Neuronal stem cell (in vitro differentiated cells): ENCODE measurements at regions not wholly inside any gene's neighbourhood (a gene's known extent, or its start where the extent isn't known, plus 50 kb on each side); places are given as distances from the start of the nearest gene placed in this dataset.

ENCODE experiments used
- DNase-seq: peaks from one replicate; pipeline ENCODE4 v3.0.0-alpha.2; 2013; ENCODE audit warnings: low spot score
- H2AFZ ChIP-seq: one replicate; pipeline ENCODE4 v1.6.1; 2013; ENCODE audit warnings: mild to moderate bottlenecking, low read length, inconsistent platforms
- H2AK5ac ChIP-seq: 2 replicates; pipeline ENCODE4 v1.6.1; 2013; ENCODE audit warnings: low read depth, mild to moderate bottlenecking, inconsistent platforms, low read length, moderate library complexity, mixed read lengths
- H2BK120ac ChIP-seq: 2 replicates; pipeline ENCODE4 v1.6.1; 2013; ENCODE audit warnings: low read depth, mild to moderate bottlenecking, inconsistent platforms, low read length, moderate library complexity, mixed read lengths
- H2BK12ac ChIP-seq: one replicate; pipeline ENCODE4 v1.6.1; 2013; ENCODE audit warnings: low read length, inconsistent platforms
- H2BK15ac ChIP-seq: 2 replicates; pipeline ENCODE4 v1.6.1; 2013; ENCODE audit warnings: mild to moderate bottlenecking, low read length, inconsistent platforms, mixed read lengths
- H2BK5ac ChIP-seq: one replicate; pipeline ENCODE4 v1.6.1; 2013; ENCODE audit warnings: inconsistent platforms, mild to moderate bottlenecking, low read length, moderate library complexity
- H3K14ac ChIP-seq: one replicate; pipeline ENCODE4 v1.6.1; 2013; ENCODE audit warnings: low read length, inconsistent platforms
- H3K18ac ChIP-seq: 2 replicates; pipeline ENCODE4 v1.6.1; 2013; ENCODE audit warnings: low read length, inconsistent platforms
- H3K23ac ChIP-seq: 2 replicates; pipeline ENCODE4 v1.6.1; 2013; ENCODE audit warnings: low read depth, mild to moderate bottlenecking, mixed read lengths, low read length, inconsistent platforms; ENCODE audit not compliant: poor library complexity
- H3K27ac ChIP-seq: replicated peaks from 3 replicates; pipeline ENCODE4 v1.5.1; 2013; ENCODE audit warnings: low read length, inconsistent platforms
- H3K27me3 ChIP-seq, 3 experiments: 2 replicates each; pipeline ENCODE4 v1.6.1; 2013; ENCODE audit warnings: low read length in 3 of 3, mild to moderate bottlenecking in 2 of 3, inconsistent platforms in 1 of 3, low read depth in 1 of 3, mixed read lengths in 1 of 3, moderate library complexity in 1 of 3; ENCODE audit not compliant: control insufficient read depth in 3 of 3, insufficient read depth in 3 of 3
- H3K36me3 ChIP-seq, 2 donors: replicated peaks in 1 of 2; 2 replicates each; pipeline ENCODE4 v1.6.1; 2013; ENCODE audit warnings: low read length in 2 of 2; ENCODE audit not compliant: control insufficient read depth in 2 of 2, insufficient read depth in 2 of 2
- H3K4ac ChIP-seq: 2 replicates; pipeline ENCODE4 v1.6.1; 2013; ENCODE audit warnings: inconsistent platforms, mild to moderate bottlenecking, low read length, moderate library complexity
- H3K4me1 ChIP-seq, 2 donors: 1 replicate in 1 of 2; 2 replicates in 1 of 2; pipeline ENCODE4 v1.6.1; 2013; ENCODE audit warnings: low read length in 2 of 2, low read depth in 1 of 2; ENCODE audit not compliant: control insufficient read depth in 2 of 2, insufficient read depth in 1 of 2
- H3K4me2 ChIP-seq: one replicate; pipeline ENCODE4 v1.6.1; 2013; ENCODE audit warnings: mild to moderate bottlenecking, low read length, inconsistent platforms; ENCODE audit not compliant: insufficient read depth, poor library complexity, severe bottlenecking
- H3K4me3 ChIP-seq, 2 donors: 2 replicates each; pipeline ENCODE4 v1.5.1; 2013; ENCODE audit warnings: low read length in 2 of 2, mild to moderate bottlenecking in 2 of 2, inconsistent platforms in 1 of 2, moderate library complexity in 1 of 2
- H3K79me1 ChIP-seq: one replicate; pipeline ENCODE4 v1.6.1; 2013; ENCODE audit warnings: low read depth, mild to moderate bottlenecking, inconsistent platforms, low read length, moderate library complexity
- H3K9ac ChIP-seq: one replicate; pipeline ENCODE4 v1.6.1; 2013; ENCODE audit warnings: mild to moderate bottlenecking, low read depth, low read length, inconsistent platforms; ENCODE audit not compliant: poor library complexity
- H3K9me3 ChIP-seq, 2 donors: replicated peaks in 1 of 2; 2 replicates each; pipeline versions ENCODE3 to v1.6.1; 2013; ENCODE audit warnings: low read length in 2 of 2, mild to moderate bottlenecking in 2 of 2, inconsistent platforms in 1 of 2, low read depth in 1 of 2, mixed read lengths in 1 of 2, moderate library complexity in 1 of 2; ENCODE audit not compliant: control insufficient read depth in 2 of 2, insufficient read depth in 1 of 2
- H4K8ac ChIP-seq: one replicate; pipeline ENCODE4 v1.6.1; 2013; ENCODE audit warnings: low read depth, mild to moderate bottlenecking, inconsistent platforms, low read length, moderate library complexity
- H4K91ac ChIP-seq: one replicate; pipeline ENCODE4 v1.6.1; 2013; ENCODE audit warnings: low read length, low read depth, mild to moderate bottlenecking, inconsistent platforms; ENCODE audit not compliant: poor library complexity
- WGBS, 2 donors: extraction: QIAGEN DNeasy Blood & Tissue Kit; methylation state at CpG; one replicate each; pipeline ENCODE4 v1.1.7; 2013; ENCODE audit warnings: missing lambda C conversion rate in 2 of 2, mixed read lengths in 1 of 2; ENCODE audit not compliant: insufficient read length in 2 of 2, insufficient replicate concordance in 1 of 2; ENCODE audit errors: extremely low coverage in 2 of 2; 5-methylcytosine and 5-hydroxymethylcytosine counted together

GRCh38 chr2:37493425-37493824 lies 149.0 kb downstream of the QPCT start:
- Histone ChIP-seq H3K79me1 (no peaks in the 10 kb centered on the region), H2BK120ac (no peak overlapping the region), H4K91ac (no peak overlapping the region), H3K18ac (no peak overlapping the region), H3K27me3 (no peaks in the 10 kb centered on the region), H3K23ac (no peak overlapping the region), H3K4me2 (no peak overlapping the region), H2AK5ac (no peak overlapping the region), H3K4ac (no peak overlapping the region), H3K4me3 (no peak overlapping the region), H2AFZ (no peak overlapping the region), H2BK12ac (no peak overlapping the region), H3K36me3 (no peaks in the 10 kb centered on the region), H4K8ac (no peak overlapping the region), H2BK15ac (no peak overlapping the region), H2BK5ac (no peak overlapping the region), H3K4me1 (no peaks in the 10 kb centered on the region), H3K27ac (no peak overlapping the region), H3K9me3 (no peaks in the 10 kb centered on the region), H3K9ac (no peak overlapping the region), H3K14ac (no peak overlapping the region)
- WGBS, 2 donors: no CpG with 5 or more reads among the region's 3 CpGs
- DNase-seq: no peak

GRCh38 chr2:37499113-37499512 lies 154.7 kb downstream of the QPCT start:
- Histone ChIP-seq H3K4ac (no peak overlapping the region), H3K27me3 (no peaks in the 10 kb centered on the region), H3K14ac (no peak overlapping the region), H3K9ac (no peak overlapping the region), H4K91ac (no peak overlapping the region), H3K27ac (no peak overlapping the region), H3K36me3 (no peaks in the 10 kb centered on the region), H2BK120ac (no peak overlapping the region), H2BK5ac (no peak overlapping the region), H2AFZ (no peak overlapping the region), H3K79me1 (no peaks in the 10 kb centered on the region), H2BK12ac (no peak overlapping the region), H3K9me3 (no peaks in the 10 kb centered on the region), H4K8ac (no peak overlapping the region), H3K18ac (no peak overlapping the region), H3K23ac (no peak overlapping the region), H2BK15ac (no peak overlapping the region), H3K4me1 (no peaks in the 10 kb centered on the region), H2AK5ac (no peak overlapping the region), H3K4me2 (no peak overlapping the region), H3K4me3 (no peak overlapping the region)
- WGBS, 2 donors: no CpG with 5 or more reads among the region's 3 CpGs
- no peak for DNase-seq

- Histone ChIP-seq H3K4me2 (no peak overlapping the region), H3K23ac (no peak overlapping the region), H3K4me3 (no peak overlapping the region), H4K8ac (no peak overlapping the region), H2BK15ac (no peak overlapping the region), H2AK5ac (no peak overlapping the region), H3K9me3 (no peaks in the 10 kb centered on the region), H3K36me3 (no peaks in the 10 kb centered on the region), H3K18ac (no peak overlapping the region), H4K91ac (no peak overlapping the region), H3K27me3 (no peaks in the 10 kb centered on the region), H3K14ac (no peak overlapping the region), H3K4ac (no peak overlapping the region), H3K9ac (no peak overlapping the region), H3K27ac (no peak overlapping the region), H2BK12ac (no peak overlapping the region), H2BK5ac (no peak overlapping the region), H3K4me1 (no peaks in the 10 kb centered on the region), H2AFZ (no peak overlapping the region), H3K79me1 (no peaks in the 10 kb centered on the region), H2BK120ac (no peak overlapping the region)
- no peak for DNase-seq
Measured at GRCh38 chr2:37500031-37500430, 155.6 kb downstream of the QPCT start.

DNA sequence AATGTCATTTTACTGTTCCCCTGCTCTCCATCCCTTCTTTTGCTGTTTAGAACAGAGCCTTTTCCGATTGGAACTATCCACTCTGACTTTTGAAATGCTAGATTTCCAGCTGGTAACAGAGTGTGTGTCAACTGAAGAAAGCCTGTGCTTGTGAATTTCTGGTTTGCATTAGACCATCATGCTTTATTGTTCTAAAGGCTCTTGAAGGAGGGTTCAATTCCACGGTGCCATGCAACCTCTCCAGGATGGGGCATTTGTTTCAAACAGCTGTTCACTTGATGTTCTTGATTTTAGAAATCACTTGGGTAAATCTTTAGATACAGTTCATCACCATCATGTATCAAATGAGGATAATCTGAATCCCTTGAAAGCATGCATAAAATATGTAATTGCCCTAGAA lies 156.7 kb downstream of the QPCT start:
- Histone ChIP-seq H2BK5ac (no peak overlapping the region), H2BK15ac (no peak overlapping the region), H3K4ac (no peak overlapping the region), H3K27me3 (no peaks in the 10 kb centered on the region), H4K91ac (no peak overlapping the region), H3K9me3 (no peaks in the 10 kb centered on the region), H2AFZ (no peak overlapping the region), H3K4me3 (no peak overlapping the region), H3K79me1 (no peaks in the 10 kb centered on the region), H3K4me2 (no peak overlapping the region), H3K27ac (no peak overlapping the region), H4K8ac (no peak overlapping the region), H3K36me3 (no peaks in the 10 kb centered on the region), H3K18ac (no peak overlapping the region), H2AK5ac (no peak overlapping the region), H3K9ac (no peak overlapping the region), H3K14ac (no peak overlapping the region), H2BK12ac (no peak overlapping the region), H2BK120ac (no peak overlapping the region), H3K23ac (no peak overlapping the region), H3K4me1 (no peaks in the 10 kb centered on the region)
- DNase-seq: no peak
- WGBS, 2 donors: no CpG with 5 or more reads among the region's 2 CpGs
